BJ (cell line): ENCODE measurements at regions not wholly inside any gene's neighbourhood (a gene's known extent, or its start where the extent isn't known, plus 50 kb on each side); places are given as distances from the start of the nearest gene placed in this dataset.
A peak's percentile ranks its signal among the peaks of the same experiment; 100 is the strongest.

ENCODE experiments used
- CTCF ChIA-PET: fragments of 350-600 bp; formaldehyde crosslinking; extraction: SDS; loops from one replicate; lab custom pipeline; 2021; ENCODE audit warnings: antibody characterized with exemption, inconsistent platforms; lab: Yijun Ruan, JAX
- POLR2A ChIA-PET: fragments of 300-600 bp; sonication (Branson Sonifier 250); formaldehyde crosslinking; extraction: SDS; loops from one replicate; lab custom pipeline; 2021; ENCODE audit warnings: antibody characterized with exemption; lab: Charles Lee
- DNase-seq: peaks from one replicate; pipeline ENCODE4 v3.0.0-alpha.2; 2011; ENCODE audit warnings: low read depth
- H3K27me3 ChIP-seq: 2 replicates; pipeline ENCODE4 v1.6.0; 2011; ENCODE audit warnings: low read length; ENCODE audit not compliant: control insufficient read depth, insufficient read depth
- H3K36me3 ChIP-seq: 2 replicates; pipeline ENCODE4 v1.5.1; 2011; ENCODE audit warnings: low read length; ENCODE audit not compliant: control insufficient read depth, insufficient read depth
- H3K4me3 ChIP-seq: 2 replicates; pipeline ENCODE4 v1.5.1; 2011; ENCODE audit warnings: low read depth, mild to moderate bottlenecking, control low read depth, low read length
- CTCF ChIP-seq: IDR thresholded peaks from 2 replicates; pipeline ENCODE4 v1.5.1; 2011; ENCODE audit warnings: low read depth, mild to moderate bottlenecking, control low read depth, inconsistent platforms, low read length, moderate library complexity; ENCODE audit not compliant: insufficient read depth

GRCh38 chr12:28887461-28887990, 261.6 kb upstream of the FAR2 start:
- ChIA-PET POLR2A (interaction anchor here (0.6 kb wide), 1 partner anchor 303 kb away, joined by 3 read pairs; no protein-coding TSS in a partner anchor), CTCF (no interaction called here)
- H3K27me3 ChIP-seq, result no peaks in the 10 kb centered on the region
- no peak for TF ChIP-seq CTCF
- no peaks in the 10 kb centered on the region for H3K36me3 ChIP-seq
- H3K4me3 ChIP-seq, result no peak overlapping the region
- no peak for DNase-seq

DNA sequence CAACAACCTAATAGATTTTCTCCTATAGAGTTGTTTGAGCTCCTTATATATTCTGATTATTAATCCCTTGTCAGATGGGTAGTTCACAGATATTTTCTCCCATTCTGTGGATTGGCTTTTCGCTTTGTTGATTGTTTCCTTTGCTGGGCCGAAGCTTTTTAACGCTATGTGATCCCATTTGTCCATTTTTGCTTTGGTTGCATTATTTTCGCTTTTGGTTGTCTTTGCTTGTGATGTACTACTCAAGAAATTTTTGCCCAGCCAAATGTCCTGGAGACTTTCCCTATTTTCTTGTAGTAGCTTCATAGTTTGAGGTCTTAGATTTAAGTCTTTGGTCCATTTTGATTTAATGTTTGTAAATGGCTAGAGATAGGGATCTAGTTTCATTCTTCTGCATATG, 258.4 kb upstream of the FAR2 start:
- Histone ChIP-seq H3K27me3 (no peaks in the 10 kb centered on the region), H3K4me3 (no peak overlapping the region), H3K36me3 (no peaks in the 10 kb centered on the region)
- no peak for TF ChIP-seq CTCF
- ChIA-PET POLR2A (no interaction called here), CTCF (no interaction called here)
- DNase-seq, result no peak

GRCh38 chr12:28891126-28891525, 258.0 kb upstream of the FAR2 start:
- ChIA-PET CTCF (interaction anchor here (1.4 kb wide), 1 partner anchor 19 kb away, joined by 3 read pairs; no protein-coding TSS in a partner anchor), POLR2A (no interaction called here)
- Histone ChIP-seq H3K27me3 (no peaks in the 10 kb centered on the region), H3K4me3 (no peak overlapping the region), H3K36me3 (no peaks in the 10 kb centered on the region)
- DNase-seq, result no peak
- no peak for TF ChIP-seq CTCF

DNA sequence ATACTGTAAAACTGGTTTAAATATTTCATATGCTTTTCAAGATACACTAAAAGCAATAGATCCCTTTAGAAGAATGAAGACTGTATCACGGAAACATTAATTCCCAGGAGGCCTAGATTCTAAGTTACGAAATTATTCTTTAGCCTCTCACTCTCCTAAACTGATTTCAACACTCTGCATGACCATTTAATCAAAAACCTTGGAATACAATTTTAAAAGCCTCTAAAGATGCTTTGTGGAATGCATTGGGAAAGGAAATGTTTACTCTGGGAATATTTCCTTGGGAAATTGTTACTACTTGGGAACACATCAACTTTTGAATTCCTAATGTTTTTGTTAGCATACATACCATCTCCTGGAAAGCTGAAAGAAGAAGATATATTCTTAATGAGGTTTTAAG, 255.7 kb upstream of the FAR2 start:
- TF ChIP-seq CTCF, result no peak
- CTCF ChIA-PET, result no interaction called here
- H3K27me3 ChIP-seq, result no peaks in the 10 kb centered on the region
- H3K4me3 ChIP-seq, result no peak overlapping the region
- POLR2A ChIA-PET, result interaction anchor here (0.7 kb wide), 1 partner anchor 15 kb away, joined by 3 read pairs; no protein-coding TSS in a partner anchor
- DNase-seq, result peak; percentile 47
- H3K36me3 ChIP-seq, result no peaks in the 10 kb centered on the region

GRCh38 chr12:28893856-28894255, 255.2 kb upstream of the FAR2 start:
- TF ChIP-seq CTCF, result no peak
- Histone ChIP-seq H3K4me3 (no peak overlapping the region), H3K27me3 (no peaks in the 10 kb centered on the region), H3K36me3 (no peaks in the 10 kb centered on the region)
- ChIA-PET POLR2A (interaction anchor here (0.7 kb wide), 1 partner anchor 15 kb away, joined by 3 read pairs; no protein-coding TSS in a partner anchor), CTCF (no interaction called here)
- DNase-seq, result no peak
